OCI-M2 (cell line): ENCODE measurements at regions not wholly inside any gene's neighbourhood (a gene's known extent, or its start where the extent isn't known, plus 50 kb on each side); places are given as distances from the start of the nearest gene placed in this dataset.

Experiments used
- DNase-seq: peaks from one replicate; lab custom pipeline; 2025; ENCODE audit not compliant: unreplicated experiment; lab: John Stamatoyannopoulos, UW

DNA sequence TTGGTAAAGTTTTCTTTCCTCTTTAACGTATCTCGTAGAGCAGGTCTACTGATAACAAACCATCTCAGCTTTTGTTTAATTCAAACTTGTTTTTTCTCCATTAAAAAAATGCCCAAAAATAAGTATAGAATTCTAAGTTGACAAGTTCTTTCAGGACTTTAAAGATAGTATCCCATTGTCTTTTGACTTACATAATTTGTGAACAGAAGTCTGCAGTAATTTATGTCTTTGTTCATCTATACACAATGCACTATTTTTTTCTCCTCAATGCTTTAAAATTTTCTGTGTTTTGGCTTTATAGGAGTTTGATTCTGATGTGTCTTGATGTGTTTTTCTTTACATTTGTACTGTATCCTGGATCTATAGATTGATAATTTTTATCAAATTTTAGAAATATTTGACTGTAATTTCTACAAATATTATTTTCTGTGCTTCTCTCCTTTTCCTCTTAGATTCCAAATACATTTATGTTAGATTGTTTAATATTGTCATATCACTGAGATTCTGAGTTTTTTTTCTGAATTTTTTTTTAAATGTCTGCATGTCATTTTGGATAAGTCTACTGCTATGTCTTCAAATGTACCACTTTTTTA lies 143.3 kb downstream of the FTCDNL1 start:
- DNase-seq: no peak

DNA sequence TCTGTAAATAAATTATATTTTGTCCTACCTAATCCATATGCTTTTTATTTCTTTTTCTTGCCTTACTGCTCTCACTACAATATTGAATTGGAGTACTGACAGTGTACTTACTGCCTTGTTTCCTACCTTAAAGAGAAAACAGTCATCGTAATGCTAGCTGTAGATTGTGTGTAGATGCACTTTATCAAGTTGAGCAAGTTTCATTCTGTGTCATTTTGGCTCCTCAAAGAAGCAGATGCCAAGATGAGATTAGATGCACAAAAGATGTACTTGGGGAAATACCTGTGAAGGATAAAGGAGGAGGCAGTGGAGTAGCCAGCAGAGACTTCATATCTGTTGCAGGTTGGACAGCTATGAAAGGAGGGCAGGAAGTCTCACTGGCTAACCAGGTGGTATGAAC lies 145.5 kb downstream of the FTCDNL1 start:
- no peak for DNase-seq

DNA sequence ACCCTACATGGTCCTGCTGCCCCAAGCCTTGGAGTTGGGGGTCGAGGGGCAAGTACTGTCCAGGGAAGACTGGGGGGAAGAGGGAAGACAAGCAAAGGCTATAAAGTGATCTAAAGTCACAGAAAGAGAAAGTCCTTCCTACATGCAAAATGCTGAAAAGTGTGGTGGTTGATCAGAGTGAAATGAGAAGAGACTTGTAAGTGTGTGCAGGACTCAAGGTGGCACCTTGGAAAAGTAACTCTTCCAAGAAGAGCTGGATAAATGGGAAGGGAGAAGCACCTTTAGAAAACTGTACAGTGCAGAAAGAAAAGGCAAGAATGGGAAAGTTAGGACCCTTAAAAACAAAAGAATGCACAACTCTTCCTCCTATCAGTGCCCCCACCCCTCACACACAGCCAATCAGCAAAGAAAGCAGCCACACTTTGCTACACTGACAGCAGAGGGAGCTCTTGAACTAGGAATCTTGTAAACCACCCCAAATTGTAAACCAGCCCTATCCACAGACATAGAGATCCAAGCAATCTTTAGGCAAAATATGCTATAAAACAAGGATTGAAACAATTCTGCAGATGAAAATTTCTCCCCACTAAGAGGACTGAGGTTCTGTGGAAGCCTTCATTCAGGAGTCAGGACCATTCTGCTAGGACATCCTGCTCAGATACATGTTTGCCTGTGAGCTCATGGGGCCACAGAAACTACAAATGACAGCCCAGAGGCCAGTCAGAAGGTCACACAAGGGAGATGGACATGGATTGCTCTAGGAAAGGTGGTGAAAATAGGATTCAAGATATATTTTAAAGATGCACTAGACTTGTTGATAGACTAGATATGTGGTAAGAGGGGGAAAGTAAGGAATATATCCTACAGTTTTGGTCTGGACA lies 146.4 kb downstream of the FTCDNL1 start:
- peak; percentile 26 for DNase-seq

DNA sequence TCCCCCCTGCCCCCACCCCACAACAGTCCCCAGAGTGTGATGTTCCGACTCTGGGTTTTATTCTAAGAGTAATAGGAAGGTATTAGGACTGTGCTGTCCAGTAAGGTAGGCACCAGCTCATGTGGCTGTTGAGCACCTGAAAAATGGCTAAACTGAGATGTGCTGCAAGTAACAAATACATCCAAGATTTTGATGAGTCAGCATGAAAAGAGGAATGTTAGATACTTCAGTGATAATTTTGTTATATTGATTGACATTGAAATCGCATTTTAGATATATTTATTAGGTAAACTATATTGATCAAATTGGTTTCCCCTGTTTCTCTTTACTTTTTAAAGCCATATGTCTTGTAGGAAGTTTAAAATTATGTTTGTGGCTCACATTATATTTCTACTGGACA lies 147.8 kb downstream of the FTCDNL1 start:
- no peak for DNase-seq

DNA sequence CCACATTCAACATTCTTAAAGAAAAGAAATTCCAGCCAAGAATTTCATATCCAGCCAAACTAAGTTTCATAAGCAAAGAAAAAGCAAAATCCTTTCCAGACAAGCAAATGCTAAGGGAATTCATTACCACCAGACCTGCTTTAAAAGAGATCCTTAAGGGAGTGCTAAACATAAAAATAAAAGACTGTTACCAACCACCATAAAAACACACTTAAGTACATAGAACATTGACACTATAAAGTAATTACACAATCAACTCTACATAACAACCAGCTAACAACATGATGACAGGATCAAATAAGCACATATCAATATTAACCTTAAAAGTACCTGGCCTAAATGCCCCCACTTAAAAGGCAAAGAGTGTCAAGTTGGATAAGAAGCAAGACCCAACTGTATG lies 153.5 kb downstream of the FTCDNL1 start:
- no peak for DNase-seq

DNA sequence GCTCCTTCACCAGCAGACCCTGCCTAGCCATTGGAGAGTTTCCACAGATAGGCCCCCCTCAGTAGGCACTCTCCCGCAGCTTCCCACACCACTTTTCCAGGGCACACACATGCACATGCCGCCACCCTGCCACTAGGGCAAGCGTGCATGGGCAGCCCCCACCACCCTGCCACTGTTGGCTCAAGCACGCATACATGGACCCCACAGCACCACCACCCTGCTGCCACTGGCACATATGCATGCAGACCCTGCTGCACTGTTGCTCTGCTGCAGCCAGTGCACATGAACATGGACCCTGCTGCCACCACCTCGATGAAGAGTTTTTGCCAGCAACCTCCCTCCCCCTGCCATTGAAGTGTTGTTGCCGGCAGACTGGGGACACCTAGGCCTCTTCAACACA lies 154.9 kb downstream of the FTCDNL1 start:
- DNase-seq: no peak

DNA sequence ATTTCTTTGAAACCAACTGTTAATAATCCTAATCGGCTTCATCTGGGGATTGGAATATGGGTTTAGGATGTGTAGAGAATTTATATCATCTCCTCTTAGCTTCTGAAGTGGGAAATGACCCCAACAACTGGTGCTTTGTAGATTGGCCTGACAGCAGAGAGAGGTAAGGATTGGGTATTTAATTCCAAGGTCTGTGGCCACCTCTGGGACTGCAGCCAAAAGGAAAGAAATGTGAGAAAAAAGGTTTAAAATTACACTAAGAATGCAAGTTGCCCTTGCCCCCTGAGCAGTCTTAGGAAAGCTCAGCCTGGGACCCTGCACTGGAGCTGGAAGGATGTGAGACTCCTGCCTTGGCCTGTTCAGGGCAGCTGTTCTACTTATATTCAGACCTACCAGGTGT lies 157.1 kb downstream of the FTCDNL1 start:
- no peak for DNase-seq

DNA sequence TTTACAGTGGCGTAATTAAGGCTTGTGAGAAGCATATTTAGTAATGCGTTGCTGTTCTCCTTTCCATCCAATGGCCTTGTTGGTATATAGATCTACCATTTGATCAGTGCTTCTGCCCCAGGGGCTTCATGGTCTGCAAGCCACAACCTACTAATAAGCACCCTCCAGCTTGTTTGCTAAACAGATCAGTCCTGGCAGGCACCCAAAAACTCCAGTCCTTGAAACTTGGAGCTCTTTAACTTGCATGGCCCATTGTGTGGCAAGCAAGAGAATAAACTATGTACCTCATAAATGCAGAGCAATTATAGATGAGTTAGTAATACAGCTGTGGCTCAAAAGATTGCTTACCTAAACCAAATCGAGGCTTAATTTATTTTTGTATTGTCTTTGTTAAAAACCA lies 158.5 kb downstream of the FTCDNL1 start:
- DNase-seq: no peak

DNA sequence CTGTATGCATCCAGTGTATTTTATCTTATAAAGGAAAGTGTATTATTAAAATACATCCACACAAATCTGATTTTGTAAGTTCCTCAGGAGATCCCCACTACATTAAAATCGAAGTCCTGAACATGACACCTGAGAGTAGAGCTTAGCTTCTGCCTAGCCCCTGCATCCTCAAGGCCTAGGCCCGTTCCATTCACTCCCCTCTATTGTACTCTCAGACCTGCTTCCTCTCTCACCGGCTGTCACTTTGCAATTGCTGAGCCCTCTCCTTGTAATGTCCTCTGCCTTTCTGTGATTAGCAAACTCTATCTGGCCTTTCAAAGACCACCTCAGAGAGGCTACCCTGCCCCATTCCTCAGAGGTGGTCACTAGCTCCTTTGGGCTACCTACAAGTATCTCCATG lies 160.8 kb downstream of the FTCDNL1 start:
- no peak for DNase-seq

DNA sequence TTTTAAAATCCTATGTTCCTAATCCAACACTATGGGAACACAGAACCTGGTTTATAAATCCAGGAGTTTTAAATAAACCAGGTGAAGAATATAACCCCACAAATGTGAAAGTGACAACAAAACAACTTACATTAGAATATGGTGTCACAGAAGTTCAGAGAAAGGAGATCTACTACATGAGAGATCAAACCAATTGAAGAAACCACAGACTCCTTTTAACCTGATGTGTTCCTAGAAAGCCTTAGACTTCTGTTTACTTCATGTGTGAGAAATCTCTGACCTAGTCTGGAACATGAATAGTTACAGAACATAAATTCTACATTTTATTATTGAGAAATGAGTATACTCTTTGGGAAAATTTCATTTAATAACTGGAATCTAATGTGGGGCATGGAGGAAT lies 165.3 kb downstream of the FTCDNL1 start:
- DNase-seq: no peak

DNA sequence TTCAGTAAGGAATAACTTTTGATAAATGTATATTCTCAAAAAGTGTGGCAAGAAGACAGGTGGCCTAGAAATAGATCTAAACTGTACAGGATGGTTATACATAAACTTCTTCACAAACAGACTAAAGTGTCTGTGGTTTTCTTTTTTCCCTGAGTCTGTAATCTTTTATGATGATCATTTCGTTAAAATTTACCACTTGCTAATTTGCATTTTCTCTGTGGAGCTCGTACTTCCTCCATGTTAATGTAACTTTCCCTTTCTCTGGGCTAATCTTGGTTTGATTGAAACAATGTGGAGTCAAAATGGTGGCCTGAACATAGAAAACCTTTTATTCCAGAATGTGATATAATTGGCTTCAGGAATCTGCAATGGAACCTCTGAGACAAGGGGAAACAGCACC lies 166.2 kb downstream of the FTCDNL1 start:
- DNase-seq: no peak

DNA sequence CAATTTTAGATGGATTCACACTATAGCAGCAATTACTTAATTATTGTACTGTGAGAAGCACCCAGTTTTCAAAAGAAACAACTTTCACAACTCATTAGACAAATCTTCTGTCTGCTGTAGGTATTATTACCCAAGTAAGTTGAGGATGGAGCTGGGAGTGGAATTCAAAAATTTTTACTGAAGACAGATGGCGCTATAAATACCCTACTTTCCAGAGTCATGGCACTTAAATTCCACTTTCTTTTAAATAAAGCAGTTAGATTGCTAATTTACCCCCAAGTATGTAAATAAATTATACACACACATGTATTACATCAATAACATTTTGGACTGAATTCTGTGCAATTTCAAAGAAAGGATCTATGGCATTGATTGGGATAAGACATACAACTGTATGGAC lies 166.8 kb downstream of the FTCDNL1 start:
- no peak for DNase-seq

DNA sequence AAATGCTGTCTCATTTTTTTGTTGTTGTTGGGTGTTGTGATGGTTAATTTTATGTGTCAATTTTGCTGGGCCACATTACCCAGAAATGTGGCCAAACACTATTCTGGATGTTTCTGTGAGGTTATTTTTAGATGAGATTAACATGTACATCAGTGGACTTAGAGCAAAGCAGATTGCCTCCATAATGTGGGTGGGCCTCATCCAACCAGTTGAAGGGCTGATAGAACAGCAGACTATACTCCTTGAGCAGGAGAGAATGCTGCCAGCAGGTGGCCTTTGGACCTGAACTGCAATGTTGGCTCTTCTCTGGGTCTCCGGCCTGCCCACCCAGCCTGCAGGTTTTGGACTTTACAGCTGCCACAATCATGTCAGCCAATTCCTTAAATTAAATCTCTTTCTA lies 169.0 kb downstream of the FTCDNL1 start:
- DNase-seq: no peak

DNA sequence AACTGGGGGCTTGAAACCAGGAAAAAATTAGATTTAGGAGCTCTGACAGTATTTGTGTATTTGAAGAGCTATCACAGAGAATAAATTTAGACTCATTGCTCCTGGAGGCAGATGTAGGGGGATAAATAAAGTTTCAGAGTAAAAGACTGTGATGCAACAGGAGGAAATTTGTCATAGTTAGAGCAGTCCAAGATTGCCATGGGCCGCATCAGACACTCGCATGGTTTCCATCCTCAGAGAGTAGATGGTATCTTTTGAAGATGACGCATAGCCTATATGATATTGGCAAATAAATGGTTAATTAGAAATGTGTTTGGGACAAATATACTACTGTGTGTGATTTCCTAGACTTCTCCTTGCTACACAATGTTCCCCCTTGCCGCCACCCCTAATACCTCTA lies 170.5 kb downstream of the FTCDNL1 start:
- DNase-seq: no peak

DNA sequence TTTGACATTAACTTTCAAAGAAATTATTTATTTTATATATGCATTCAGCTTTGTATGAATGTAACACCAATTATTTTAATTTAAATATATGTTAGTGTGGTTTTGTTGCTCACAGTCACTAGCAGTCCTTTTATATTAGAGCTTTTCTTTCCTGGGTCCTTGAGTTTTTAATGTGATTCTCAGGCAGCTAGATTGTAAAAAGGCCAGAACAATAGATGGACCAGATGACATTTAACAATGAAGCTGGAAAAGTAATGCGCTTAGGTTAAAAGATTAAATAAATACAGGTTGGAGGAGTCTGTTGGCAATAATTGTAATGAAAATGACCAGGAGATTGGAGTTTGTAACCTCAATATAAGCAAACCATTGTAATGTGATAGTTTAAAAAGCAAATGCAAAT lies 171.1 kb downstream of the FTCDNL1 start:
- no peak for DNase-seq

DNA sequence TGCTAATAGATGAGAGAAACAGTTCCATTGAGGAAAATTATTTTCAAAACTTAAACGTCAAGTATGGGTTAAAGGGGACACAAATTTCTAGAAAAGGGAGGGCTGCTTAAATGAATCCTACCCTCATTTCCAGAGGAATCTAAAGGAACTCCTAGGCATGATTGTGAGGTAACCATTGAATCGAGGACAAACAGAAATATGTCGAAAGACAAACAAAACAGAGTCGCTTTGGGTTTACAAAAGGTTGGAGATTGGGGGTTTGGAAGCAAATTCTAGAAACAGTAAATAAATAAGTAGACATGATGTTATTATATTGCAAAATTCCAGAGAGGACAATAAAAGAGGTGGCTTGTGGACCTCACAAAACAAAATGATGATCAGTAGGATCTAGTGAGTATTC lies 173.1 kb downstream of the FTCDNL1 start:
- DNase-seq: no peak

DNA sequence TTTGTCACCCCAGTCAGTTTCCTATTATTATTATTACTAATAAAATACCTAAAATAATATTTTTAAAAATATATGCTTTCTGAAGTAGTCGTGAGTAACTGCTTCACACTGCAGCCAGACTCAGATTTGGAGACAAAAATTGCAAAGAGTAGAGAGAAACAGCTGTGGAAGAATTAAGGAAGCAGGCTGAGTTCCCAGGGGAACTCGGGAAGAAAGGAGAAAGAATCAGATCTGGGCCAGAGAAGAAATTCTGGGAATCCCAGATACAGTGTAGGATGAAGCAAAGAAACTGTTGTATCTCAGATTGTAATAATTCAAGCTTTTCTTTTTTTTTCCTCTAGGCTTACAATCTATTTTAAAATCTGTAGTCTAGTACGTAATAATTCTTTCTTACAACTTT lies 182.3 kb downstream of the FTCDNL1 start:
- no peak for DNase-seq

DNA sequence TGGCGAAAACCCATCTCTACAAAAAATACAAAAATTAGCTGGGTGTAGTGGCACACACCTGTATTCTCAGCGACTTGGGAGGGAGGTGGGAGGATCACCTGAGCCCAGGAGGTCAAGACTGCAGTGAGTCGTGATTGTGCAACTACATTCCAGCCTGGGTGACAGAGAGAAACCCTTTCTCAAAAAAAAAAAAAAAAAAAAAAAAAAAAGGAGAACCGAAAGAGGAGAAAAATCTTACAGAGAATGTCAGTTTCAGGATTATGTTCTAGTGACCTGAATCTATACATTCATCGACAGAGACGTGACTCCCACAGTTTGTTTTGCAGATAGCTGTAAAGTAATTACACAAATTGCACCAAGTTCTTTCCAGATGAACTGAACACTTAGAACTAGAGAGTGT lies 187.8 kb downstream of the FTCDNL1 start:
- DNase-seq: no peak

DNA sequence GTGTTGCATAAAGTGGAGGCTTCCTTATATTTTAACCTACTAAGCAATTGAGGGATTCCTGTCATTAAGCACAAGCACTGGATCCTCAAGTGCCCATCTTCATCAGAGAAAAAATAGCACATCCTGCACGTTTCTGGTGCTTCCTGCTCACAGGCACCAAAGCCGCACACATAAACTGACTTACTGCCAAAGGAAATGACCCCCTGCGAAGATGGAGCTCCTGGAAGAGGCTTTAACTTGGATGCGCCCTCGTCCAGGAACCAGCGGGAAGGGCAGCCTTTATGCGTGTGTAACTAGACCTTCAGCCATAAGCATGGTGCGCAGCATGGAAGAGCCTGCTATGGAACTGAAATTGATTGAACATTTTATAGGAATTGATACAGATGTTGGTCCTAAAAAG lies 188.7 kb downstream of the FTCDNL1 start:
- no peak for DNase-seq

DNA sequence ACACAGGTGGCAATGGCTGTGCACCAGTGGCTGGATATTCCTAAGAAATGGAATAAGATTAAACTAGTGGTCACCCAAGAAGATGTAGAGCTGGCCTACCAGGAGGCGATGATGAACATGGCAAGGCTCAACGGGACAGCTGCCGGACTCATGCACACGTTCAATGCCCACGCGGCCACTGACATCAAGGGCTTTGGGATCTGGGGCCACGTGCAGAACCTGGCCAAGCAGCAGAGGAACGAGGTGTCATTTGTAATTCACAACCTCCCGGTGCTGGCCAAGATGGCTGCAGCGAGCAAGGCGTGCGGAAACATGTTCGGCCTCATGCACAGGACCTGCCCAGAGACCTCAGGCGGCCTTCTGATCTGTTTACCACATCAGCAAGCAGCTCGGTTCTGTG lies 190.8 kb downstream of the FTCDNL1 start:
- DNase-seq: no peak

DNA sequence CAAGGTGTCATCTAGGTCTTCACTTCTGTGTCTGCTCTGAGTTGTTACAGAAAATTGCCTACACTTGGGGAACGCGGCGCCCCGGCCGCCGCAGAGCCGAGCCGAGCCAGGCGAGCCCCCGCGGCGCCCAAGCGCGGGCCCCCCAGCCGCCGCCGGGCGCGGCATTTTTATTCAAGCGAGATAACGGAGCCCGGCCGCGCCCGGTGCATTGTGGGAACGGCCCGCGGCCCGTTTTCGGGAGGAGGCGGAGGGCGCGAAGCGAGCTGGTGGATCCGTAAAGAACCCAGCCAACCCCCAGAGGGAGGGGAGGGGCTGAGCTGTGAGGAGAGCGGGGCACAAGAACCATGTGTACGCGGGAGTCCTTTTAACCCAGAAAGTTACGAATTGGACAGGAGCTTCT lies 191.8 kb downstream of the FTCDNL1 start:
- no peak for DNase-seq

DNA sequence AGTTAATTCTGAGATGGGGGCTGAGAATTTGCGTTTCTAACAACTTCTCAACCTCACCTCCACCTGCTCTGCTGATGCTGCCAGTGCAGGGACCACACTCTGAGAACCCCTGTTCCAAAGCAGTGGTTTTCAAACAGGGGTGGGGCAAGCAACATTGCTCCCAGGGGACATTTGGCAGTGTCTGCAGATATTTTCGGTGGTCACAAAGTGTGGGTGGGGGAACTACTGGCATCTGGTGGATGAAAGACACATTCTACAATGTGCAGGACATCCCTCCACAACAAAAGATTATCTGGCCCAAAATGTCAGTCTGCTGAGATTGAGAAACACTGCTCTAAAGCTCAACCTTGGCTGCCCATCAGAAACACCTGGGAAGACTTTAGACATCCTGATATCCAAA lies 188.7 kb upstream of the SATB2 start:
- no peak for DNase-seq

DNA sequence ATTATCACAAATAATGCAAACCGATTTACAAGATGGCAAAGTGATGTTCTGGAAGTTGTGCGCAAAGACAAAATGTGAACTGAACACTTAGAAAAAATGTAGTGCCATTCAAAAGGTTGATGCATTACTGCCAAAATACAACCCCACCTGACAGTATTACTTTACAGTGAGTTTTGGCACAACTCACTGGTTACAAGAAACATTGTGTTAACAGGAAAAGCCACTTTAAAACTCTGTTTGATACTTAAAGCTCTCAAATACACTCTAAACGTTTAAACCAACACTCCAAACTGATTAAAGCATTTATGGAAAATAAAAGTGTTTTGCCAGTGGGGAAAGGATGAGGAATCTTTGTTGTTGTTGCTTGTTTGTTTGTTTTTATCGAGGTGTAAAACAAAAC lies 173.4 kb upstream of the SATB2 start:
- DNase-seq: no peak
